ENCODE measurements at regions not wholly inside any gene's neighbourhood (a gene's known extent, or its start where the extent isn't known, plus 50 kb on each side); places are given as distances from the start of the nearest gene placed in this dataset.

DNA sequence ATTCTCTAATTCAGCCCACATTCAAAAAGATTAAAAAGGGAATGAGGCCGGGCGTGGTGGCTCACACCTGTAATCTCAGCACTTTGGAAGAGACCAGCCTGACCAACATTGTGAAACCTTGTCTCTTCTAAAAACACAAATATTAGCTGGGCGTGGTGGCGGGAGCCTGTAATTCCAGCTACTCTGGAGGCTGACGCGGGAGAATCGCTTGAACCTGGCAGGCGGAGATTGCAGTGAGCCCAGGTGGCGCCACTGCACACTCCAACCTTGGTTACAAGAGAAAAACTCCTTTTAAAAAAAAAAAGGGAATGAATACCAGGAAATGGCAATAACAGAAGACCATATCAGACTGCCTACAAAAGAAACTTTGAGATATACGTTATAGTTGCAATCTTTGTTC, 1244.5 kb downstream of the PCDH9 start:
- TF ChIP-seq POLR2A (IDR thresholded peaks at IDR 0.05) (no peak), EP300 (IDR thresholded peaks at IDR 0.05) (no peak), CTCF (IDR thresholded peaks at IDR 0.05) (no peak)
- H3K27me3 ChIP-seq = no peaks in the 10 kb centered on the region
- no peak overlapping the region for H3K4me3 ChIP-seq
- no peaks in the 10 kb centered on the region for H3K36me3 ChIP-seq
- H3K27ac ChIP-seq = no peak overlapping the region
- DNase-seq = no peak
- H3K4me1 ChIP-seq (ENCODE audit: insufficient read depth) = no peaks in the 10 kb centered on the region
- 90 to 96% (median 93%) methylated on average over 10 of the region's 10 CpGs for WGBS, 3 donors
- intact Hi-C loops (cut with DNase I) = no loop called here
- no peaks in the 10 kb centered on the region for H3K9me3 ChIP-seq

GRCh38 chr13:65977525-65977924, 1252.6 kb downstream of the PCDH9 start:
- WGBS, 3 donors = 56 to 57% (median 56%) methylated on average over 1 of the region's 1 CpG
- TF ChIP-seq POLR2A (IDR thresholded peaks at IDR 0.05) = no peak
- no peak for TF ChIP-seq EP300 (IDR thresholded peaks at IDR 0.05)
- TF ChIP-seq CTCF (IDR thresholded peaks at IDR 0.05) = no peak
- no peak overlapping the region for H3K4me3 ChIP-seq
- no peaks in the 10 kb centered on the region for H3K27me3 ChIP-seq
- DNase-seq = no peak
- intact Hi-C loops (cut with DNase I) = no loop called here
- H3K27ac ChIP-seq = no peak overlapping the region
- H3K36me3 ChIP-seq = no peaks in the 10 kb centered on the region
- H3K9me3 ChIP-seq = no peaks in the 10 kb centered on the region
- H3K4me1 ChIP-seq (ENCODE audit: insufficient read depth) = no peaks in the 10 kb centered on the region

GRCh38 chr13:65971541-65971940, 1258.6 kb downstream of the PCDH9 start:
- H3K9me3 ChIP-seq = no peaks in the 10 kb centered on the region
- DNase-seq = no peak
- no peaks in the 10 kb centered on the region for H3K27me3 ChIP-seq
- no peaks in the 10 kb centered on the region for H3K4me1 ChIP-seq (ENCODE audit: insufficient read depth)
- H3K4me3 ChIP-seq = no peak overlapping the region
- H3K36me3 ChIP-seq = no peaks in the 10 kb centered on the region
- intact Hi-C loops (cut with DNase I) = no loop called here
- no peak for TF ChIP-seq POLR2A (IDR thresholded peaks at IDR 0.05)
- TF ChIP-seq EP300 (IDR thresholded peaks at IDR 0.05) = no peak
- TF ChIP-seq CTCF (IDR thresholded peaks at IDR 0.05) = no peak
- no peak overlapping the region for H3K27ac ChIP-seq
- WGBS, 3 donors = 58 to 71% (median 63%) methylated on average over 3 of the region's 3 CpGs

GRCh38 chr13:65966991-65967451, 1263.1 kb downstream of the PCDH9 start:
- WGBS, 3 donors = 65 to 77% (median 72%) methylated on average over 3 of the region's 3 CpGs
- no peak for TF ChIP-seq CTCF (IDR thresholded peaks at IDR 0.05)
- no peak for TF ChIP-seq EP300 (IDR thresholded peaks at IDR 0.05)
- TF ChIP-seq POLR2A (IDR thresholded peaks at IDR 0.05) = no peak
- Histone ChIP-seq H3K4me3 (no peak overlapping the region), H3K4me1 (ENCODE audit: insufficient read depth) (no peaks in the 10 kb centered on the region), H3K36me3 (no peaks in the 10 kb centered on the region), H3K27ac (no peak overlapping the region), H3K27me3 (no peaks in the 10 kb centered on the region), H3K9me3 (no peaks in the 10 kb centered on the region)
- no peak for DNase-seq
- intact Hi-C loops (cut with DNase I) = no loop called here

DNA sequence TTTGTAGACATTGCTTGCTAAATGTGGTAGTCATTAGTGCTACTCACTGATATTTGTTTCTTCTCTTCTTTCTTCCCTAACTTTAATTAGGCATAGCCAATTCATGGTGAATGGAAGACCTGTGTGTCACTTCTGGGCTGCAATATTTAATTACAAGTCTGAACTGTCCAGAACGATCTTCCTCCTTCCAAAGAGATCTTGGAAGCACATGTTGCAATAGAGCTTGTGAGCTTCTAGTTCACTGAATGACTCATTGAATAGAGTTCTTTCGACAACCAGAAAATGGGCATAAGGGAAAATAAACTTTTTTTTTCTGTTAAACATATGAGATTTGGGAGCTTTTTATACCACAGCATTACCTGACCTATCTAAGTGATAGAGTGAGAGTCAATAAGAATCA, 1264.6 kb downstream of the PCDH9 start:
- intact Hi-C loops (cut with DNase I) = no loop called here

More for the DNA sequence above, 1264.6 kb downstream of the PCDH9 start:
- no peaks in the 10 kb centered on the region for H3K36me3 ChIP-seq
- no peak for TF ChIP-seq POLR2A (IDR thresholded peaks at IDR 0.05)
- TF ChIP-seq CTCF (IDR thresholded peaks at IDR 0.05) = no peak
- no peak for TF ChIP-seq EP300 (IDR thresholded peaks at IDR 0.05)
- no peak overlapping the region for H3K4me3 ChIP-seq
- 83 to 90% (median 85%) methylated on average over 2 of the region's 2 CpGs for WGBS, 3 donors
- no peaks in the 10 kb centered on the region for H3K4me1 ChIP-seq (ENCODE audit: insufficient read depth)
- H3K27me3 ChIP-seq = no peaks in the 10 kb centered on the region
- no peaks in the 10 kb centered on the region for H3K9me3 ChIP-seq
- DNase-seq = no peak
- no peak overlapping the region for H3K27ac ChIP-seq

Measured in ovary (tissue), 7 donors.